SJCRH30 (cell line): ENCODE measurements at regions not wholly inside any gene's neighbourhood (a gene's known extent, or its start where the extent isn't known, plus 50 kb on each side); places are given as distances from the start of the nearest gene placed in this dataset.

ENCODE experiments used
- DNase-seq, 2 experiments: peaks; one replicate each; pipeline ENCODE4 v3.0.0-alpha.2; 2015 to 2020
- H3K27ac ChIP-seq: fragments of 250-450 bp; sonication (Bioruptor Pico); 2 replicates; pipeline ENCODE4 v1.5.1; 2020; ENCODE audit warnings: mild to moderate bottlenecking, moderate library complexity
- H3K27me3 ChIP-seq: fragments of 250-450 bp; sonication (Bioruptor Pico); 2 replicates; pipeline ENCODE4 v1.5.1; 2020; ENCODE audit warnings: mild to moderate bottlenecking, moderate library complexity
- H3K36me3 ChIP-seq: fragments of 250-450 bp; sonication (Bioruptor Pico); 2 replicates; pipeline ENCODE4 v1.5.1; 2020; ENCODE audit warnings: mild to moderate bottlenecking, moderate library complexity
- H3K4me1 ChIP-seq: fragments of 250-450 bp; sonication (Bioruptor Pico); 2 replicates; pipeline ENCODE4 v1.5.1; 2020; ENCODE audit warnings: mild to moderate bottlenecking, moderate library complexity
- H3K4me3 ChIP-seq: fragments of 250-450 bp; sonication (Bioruptor Pico); 2 replicates; pipeline ENCODE4 v1.5.1; 2020; ENCODE audit warnings: mild to moderate bottlenecking, moderate library complexity
- H3K9me3 ChIP-seq: fragments of 250-450 bp; sonication (Bioruptor Pico); replicated peaks from 2 replicates; pipeline ENCODE4 v1.5.1; 2020; ENCODE audit warnings: mild to moderate bottlenecking, moderate library complexity

DNA sequence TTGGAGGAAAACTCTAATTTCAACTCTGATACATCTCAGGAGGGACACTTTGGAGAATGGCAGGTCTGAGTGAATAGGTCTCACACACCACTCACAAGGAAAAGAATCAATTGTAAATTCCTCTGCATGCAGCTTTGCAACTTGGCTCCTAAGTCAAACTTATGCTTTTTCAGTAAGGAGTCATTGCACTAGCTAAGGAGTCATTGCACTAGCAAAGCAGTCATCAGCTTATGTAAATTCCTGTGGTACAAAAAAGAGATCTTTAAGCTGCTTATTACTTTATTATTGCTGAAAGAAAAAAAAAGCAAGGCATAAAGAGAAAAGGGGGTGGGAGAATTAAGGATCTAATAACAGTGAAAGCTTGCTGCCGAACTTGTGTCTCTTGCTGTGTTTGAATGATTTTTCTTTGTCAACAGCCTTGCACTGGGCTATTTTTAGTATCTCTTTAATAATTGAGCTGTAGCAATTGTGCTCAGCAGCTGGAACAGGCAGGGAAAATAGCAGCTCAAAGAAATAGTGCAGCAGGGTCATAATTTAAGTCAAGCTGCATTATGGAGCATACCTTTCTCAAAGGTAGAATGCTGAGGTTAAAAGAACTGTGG is 154.3 kb upstream of the ARPP21 start:
- Histone ChIP-seq H3K27me3 (no peaks in the 10 kb centered on the region), H3K36me3 (no peaks in the 10 kb centered on the region), H3K4me1 (no peaks in the 10 kb centered on the region), H3K9me3 (no peaks in the 10 kb centered on the region), H3K27ac (no peak overlapping the region), H3K4me3 (no peak overlapping the region)
- no peak for DNase-seq

DNA sequence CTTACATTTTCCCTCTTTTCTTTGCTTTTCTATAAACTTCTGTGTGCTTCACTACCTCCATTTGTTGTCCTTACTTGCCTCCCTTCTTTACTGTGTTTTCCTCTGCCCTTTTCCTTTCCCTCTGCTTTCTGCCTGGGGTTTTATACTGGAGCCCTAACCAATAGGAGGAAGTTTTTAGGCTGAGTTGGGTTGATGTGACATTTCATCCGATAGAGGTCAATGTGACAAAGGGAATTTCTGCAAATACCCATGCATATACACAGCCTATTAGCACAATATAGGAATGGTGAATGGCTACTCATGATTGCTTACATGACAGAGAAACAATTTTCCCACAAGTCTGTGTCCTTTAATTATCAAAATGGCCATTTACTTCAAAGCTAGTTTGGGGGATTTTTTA is 153.0 kb upstream of the ARPP21 start:
- no peak for DNase-seq
- Histone ChIP-seq H3K27ac (no peak overlapping the region), H3K4me3 (no peak overlapping the region), H3K9me3 (no peaks in the 10 kb centered on the region), H3K36me3 (no peaks in the 10 kb centered on the region), H3K4me1 (no peaks in the 10 kb centered on the region), H3K27me3 (no peaks in the 10 kb centered on the region)

DNA sequence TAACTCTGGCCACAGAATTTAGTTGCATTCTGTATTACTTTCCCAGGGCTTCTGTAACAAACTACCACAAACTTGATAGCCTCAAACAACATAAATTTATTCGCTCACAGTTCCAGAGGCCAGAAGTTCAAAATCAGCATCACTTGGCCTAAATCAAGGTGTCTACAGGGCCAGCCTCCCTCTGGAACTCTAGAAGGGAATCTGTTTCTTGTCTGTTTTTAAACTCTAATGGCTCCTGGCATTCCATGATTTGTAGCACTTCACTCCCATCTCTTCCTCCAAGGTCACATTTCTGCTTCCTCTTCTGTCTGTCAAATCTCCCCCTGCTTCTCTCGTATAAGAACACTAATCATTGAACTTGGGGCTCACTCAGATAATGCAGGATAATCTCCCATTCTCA is 151.9 kb upstream of the ARPP21 start:
- Histone ChIP-seq H3K4me1 (peaks cover 10% of the 10 kb centered on the region), H3K36me3 (no peaks in the 10 kb centered on the region), H3K27ac (no peak overlapping the region), H3K9me3 (no peaks in the 10 kb centered on the region), H3K27me3 (no peaks in the 10 kb centered on the region), H3K4me3 (no peak overlapping the region)
- no peak for DNase-seq

DNA sequence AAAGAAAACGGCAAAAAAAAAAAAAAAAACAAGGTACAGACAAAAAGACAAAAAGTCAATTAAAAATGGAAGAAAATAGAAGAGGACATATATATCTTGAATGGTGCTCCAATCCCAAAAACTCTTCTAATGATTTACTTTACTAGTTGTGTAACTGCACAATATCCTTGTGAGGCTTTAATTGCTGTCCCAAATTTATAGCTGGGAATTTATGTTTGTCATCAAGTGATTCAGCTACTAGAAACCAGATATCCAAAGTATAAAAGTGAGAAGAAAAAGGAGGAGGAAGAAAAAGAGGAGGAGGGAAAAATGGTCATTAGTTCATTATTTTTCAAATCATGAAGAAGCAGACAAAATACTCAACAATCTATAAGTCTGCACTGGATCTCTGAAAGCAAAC is 150.8 kb upstream of the ARPP21 start:
- no peak for DNase-seq
- H3K27ac ChIP-seq = no peak overlapping the region
- no peaks in the 10 kb centered on the region for H3K36me3 ChIP-seq
- no peak overlapping the region for H3K4me3 ChIP-seq
- H3K9me3 ChIP-seq = no peaks in the 10 kb centered on the region
- no peaks in the 10 kb centered on the region for H3K27me3 ChIP-seq
- peaks cover 20% of the 10 kb centered on the region for H3K4me1 ChIP-seq

DNA sequence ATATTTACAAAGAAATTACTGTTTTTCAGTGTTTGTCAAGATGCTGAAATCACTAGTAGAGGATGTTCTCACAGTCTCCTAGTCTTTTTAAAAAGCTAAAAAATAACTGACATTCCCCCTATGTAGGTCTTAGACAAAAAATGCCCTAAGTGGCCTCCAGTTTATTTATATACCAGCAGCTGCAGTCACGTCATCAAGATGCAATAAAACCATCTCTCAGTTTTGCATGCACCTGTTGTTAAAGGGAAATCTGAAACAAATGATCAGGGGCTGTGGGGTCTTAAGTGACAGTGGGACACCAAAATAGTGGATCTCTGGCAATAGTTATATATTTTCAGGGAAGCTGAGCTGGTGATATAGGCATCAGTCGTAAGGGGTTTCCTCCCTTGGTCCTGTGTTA is 146.5 kb upstream of the ARPP21 start:
- Histone ChIP-seq H3K4me3 (no peak overlapping the region), H3K9me3 (no peaks in the 10 kb centered on the region), H3K36me3 (no peaks in the 10 kb centered on the region), H3K27ac (peak overlapping the region; percentile 71), H3K27me3 (no peaks in the 10 kb centered on the region), H3K4me1 (peaks cover 24% of the 10 kb centered on the region)
- DNase-seq = peak; percentile 42 to 77

DNA sequence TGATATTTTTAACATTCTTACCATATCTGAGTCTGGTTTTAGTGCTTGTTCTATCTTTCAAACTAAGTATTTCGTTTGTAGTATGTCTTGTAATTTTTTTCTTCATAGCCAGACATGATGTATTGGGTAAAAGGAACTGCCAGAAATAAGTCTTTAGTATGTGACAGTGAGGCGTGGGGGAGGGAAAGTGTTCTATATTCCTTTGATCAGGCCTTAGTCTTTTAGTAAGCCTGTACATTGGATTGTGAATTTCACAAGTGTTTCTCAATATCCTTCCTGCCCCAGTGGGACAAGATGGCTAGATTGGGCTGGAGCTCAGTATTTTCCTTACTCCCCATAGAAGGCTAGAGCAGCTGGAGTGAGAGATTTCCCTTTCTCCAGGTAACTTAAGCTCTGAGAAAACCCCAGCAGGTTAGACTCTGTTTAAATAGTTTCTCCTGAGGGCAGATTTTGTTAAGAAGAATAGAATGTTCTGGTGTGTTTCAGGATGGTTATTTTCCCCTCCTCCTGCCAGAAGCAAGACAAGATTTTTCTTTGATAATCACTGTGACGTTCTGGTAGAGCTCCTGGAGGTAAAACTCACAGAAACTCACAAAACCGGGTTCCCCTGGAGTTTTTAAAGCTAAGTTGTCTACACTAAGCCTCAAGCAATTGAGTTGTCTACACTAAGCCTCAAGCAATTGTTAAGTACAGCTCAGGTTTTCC is 140.7 kb upstream of the ARPP21 start:
- peaks cover 16% of the 10 kb centered on the region for H3K4me1 ChIP-seq
- DNase-seq = no peak
- no peaks in the 10 kb centered on the region for H3K36me3 ChIP-seq
- no peak overlapping the region for H3K4me3 ChIP-seq
- H3K9me3 ChIP-seq = no peaks in the 10 kb centered on the region
- H3K27ac ChIP-seq = no peak overlapping the region
- H3K27me3 ChIP-seq = no peaks in the 10 kb centered on the region

DNA sequence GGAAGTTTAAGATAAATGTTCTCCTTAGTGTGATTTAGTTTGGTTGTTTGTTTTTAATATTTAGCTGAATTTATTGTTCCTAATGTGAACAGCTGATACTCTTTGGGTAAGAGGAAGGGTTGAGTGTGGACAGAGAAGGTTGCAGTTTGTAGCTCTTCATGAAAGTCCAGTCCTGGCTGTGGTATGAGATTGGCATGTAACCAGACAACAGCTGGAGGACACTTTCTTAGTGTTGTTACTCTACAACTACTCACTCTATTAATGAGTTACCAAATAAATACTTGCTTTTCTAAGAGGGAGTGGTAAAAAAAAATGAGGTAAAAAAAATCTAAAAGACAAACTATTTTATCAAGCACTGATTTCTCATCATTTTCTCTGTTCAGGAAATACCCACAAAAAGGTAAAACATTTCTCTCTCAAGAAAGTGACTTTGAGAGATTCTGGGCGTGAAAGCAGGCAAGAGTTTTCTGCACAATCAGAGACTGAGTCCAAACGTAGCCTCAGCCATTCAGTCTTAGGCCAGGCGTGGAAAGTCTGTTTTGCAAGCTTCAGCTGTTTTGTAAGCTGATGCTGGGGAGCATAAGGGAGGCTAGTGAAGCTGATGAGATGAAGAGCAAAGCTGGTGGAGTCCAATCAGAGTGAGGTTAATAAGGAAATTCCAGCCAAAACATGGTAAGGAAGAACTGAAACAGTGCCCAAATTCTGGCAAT is 138.5 kb upstream of the ARPP21 start:
- DNase-seq = peak; percentile 5 to 25
- H3K27ac ChIP-seq = no peak overlapping the region

DNA sequence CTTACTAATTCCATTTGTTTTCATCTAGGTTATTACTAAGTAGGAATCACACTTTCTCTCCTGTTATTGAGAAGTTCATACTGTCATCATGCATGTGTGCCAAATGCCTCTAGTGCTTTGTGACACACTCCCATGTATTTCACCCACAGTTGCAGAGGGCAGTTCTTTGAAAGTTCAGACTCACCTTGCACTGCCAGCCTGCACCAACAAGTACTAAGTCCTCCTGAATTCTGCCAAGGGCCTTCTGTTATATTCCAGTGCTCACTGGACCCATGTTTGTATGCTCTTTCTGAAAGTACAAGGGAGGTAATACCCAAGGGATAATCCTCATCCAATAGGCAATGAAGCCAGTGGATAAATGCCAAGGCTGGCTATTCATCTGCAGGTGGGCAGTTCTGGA is 136.6 kb upstream of the ARPP21 start:
- no peaks in the 10 kb centered on the region for H3K9me3 ChIP-seq
- H3K27me3 ChIP-seq = no peaks in the 10 kb centered on the region
- H3K27ac ChIP-seq = no peak overlapping the region
- no peak for DNase-seq
- no peaks in the 10 kb centered on the region for H3K36me3 ChIP-seq
- peaks cover 28% of the 10 kb centered on the region for H3K4me1 ChIP-seq
- H3K4me3 ChIP-seq = no peak overlapping the region

More for the DNA sequence above, 138.5 kb upstream of the ARPP21 start:
- peaks cover 28% of the 10 kb centered on the region for H3K4me1 ChIP-seq
- H3K9me3 ChIP-seq = no peaks in the 10 kb centered on the region
- H3K4me3 ChIP-seq = no peak overlapping the region
- H3K36me3 ChIP-seq = no peaks in the 10 kb centered on the region
- no peaks in the 10 kb centered on the region for H3K27me3 ChIP-seq

DNA sequence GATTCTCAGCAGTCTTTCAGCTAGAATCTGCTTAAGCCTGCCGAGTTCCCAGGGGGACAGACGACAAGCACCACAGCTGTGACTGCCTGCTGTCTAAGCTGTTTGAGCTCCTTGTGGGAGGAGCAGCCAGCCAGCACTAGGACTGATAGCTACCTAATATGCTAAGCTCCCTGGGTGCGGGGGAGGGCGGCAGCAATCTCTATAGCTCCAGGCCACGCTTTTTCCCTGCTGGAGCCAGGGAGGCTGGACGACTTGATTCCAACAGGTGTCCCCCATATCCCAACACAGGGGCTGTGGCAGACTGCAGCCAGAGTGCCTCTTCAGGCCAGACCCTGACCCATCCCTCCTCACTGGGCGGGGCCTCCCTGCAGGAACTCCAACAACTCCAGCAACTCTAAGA is 134.1 kb upstream of the ARPP21 start:
- peak; percentile 90 to 92 for DNase-seq
- no peaks in the 10 kb centered on the region for H3K27me3 ChIP-seq
- H3K9me3 ChIP-seq = no peaks in the 10 kb centered on the region
- H3K4me1 ChIP-seq = peaks cover 24% of the 10 kb centered on the region
- H3K27ac ChIP-seq = peak overlapping the region; percentile 31; the same call in 1 of the 2 replicates
- no peak overlapping the region for H3K4me3 ChIP-seq
- H3K36me3 ChIP-seq = no peaks in the 10 kb centered on the region

DNA sequence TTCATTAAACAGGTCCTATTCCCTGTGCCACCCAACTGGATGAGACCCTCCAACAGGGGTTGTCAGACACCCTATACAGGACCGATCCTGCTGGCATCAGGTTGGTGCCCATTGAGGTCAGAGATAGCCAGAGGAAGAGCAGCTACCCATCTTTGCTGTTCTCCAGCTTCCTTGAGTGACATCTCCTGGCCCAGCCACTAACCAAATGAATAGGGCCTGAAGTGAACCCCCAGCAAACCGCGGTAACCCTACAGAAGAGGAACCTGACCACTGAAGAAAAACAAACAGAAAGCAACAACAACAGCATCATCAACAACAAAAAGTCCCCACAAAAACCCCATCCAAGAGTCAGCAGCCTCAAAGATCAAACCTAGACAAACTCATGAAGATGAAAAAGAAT is 133.6 kb upstream of the ARPP21 start:
- peaks cover 18% of the 10 kb centered on the region for H3K4me1 ChIP-seq
- H3K27ac ChIP-seq = peak overlapping the region; percentile 25; the same call in 1 of the 2 replicates
- no peak overlapping the region for H3K4me3 ChIP-seq
- H3K36me3 ChIP-seq = no peaks in the 10 kb centered on the region
- H3K9me3 ChIP-seq = no peaks in the 10 kb centered on the region
- no peaks in the 10 kb centered on the region for H3K27me3 ChIP-seq
- no peak for DNase-seq

DNA sequence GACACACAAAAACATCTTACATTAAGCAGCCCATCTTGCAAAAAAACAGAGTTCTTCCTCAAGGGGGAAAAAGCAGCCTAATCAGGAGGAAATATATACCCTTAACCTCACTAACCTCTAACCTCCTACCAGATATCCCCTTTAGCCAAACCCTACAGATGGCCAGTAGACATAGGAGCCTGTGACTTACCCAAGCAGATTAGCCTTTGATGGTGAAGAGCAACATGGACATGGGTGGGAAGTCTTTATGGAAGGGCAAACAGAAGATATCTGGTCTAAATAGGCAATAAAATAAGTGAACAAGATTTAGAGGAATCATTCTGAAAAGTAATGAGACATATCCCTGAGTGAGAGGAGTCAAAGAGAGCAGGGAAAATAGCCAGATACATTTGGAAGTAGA is 119.4 kb upstream of the ARPP21 start:
- Histone ChIP-seq H3K27me3 (no peaks in the 10 kb centered on the region), H3K9me3 (no peaks in the 10 kb centered on the region), H3K4me1 (peaks cover 4% of the 10 kb centered on the region; the same call in 1 of the 2 replicates), H3K27ac (no peak overlapping the region), H3K4me3 (no peak overlapping the region), H3K36me3 (no peaks in the 10 kb centered on the region)
- no peak for DNase-seq

DNA sequence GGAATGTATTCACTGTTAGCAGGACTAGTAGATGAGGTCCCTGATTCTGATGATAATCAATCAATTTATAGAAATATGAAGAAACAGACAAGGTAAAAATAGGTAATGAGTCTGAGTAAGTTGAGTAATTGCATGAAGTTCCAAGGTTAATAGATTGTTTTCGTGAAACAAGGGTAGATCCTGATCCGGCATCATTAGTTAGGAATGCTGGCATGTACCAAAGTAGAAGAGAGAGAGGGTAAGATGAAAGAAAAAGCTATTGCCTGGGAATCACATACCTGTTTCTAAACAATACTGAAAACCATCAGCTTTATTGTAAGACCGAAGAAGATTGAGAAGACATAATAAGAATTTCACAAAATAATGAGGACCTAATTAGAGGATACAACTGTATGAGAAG is 118.1 kb upstream of the ARPP21 start:
- no peak overlapping the region for H3K4me3 ChIP-seq
- H3K36me3 ChIP-seq = no peaks in the 10 kb centered on the region
- no peaks in the 10 kb centered on the region for H3K9me3 ChIP-seq
- no peak overlapping the region for H3K27ac ChIP-seq
- no peaks in the 10 kb centered on the region for H3K27me3 ChIP-seq
- DNase-seq = no peak
- H3K4me1 ChIP-seq = peaks cover 4% of the 10 kb centered on the region; the same call in 1 of the 2 replicates

DNA sequence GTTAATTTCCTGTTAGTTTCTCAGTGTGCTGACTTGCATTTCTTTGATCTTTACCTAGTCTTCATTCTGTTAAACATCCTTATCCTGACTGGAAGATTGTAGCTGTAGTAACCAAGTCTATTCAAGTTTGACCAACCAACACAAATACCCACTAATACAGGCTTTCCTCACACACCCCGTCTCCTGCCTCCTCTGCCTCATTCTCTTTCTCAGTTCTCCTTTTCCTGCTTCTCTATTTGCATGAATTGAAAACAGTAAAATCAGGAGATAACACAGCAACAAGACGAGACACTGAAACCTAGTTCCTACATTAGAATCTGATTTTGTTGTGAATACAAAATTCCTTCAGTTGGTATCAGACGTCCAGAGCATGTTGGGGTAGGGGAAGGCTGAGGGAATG is 116.9 kb upstream of the ARPP21 start:
- Histone ChIP-seq H3K27ac (no peak overlapping the region), H3K36me3 (no peaks in the 10 kb centered on the region), H3K4me3 (no peak overlapping the region), H3K27me3 (no peaks in the 10 kb centered on the region), H3K4me1 (no peaks in the 10 kb centered on the region; the same call in 1 of the 2 replicates), H3K9me3 (no peaks in the 10 kb centered on the region)
- no peak for DNase-seq

DNA sequence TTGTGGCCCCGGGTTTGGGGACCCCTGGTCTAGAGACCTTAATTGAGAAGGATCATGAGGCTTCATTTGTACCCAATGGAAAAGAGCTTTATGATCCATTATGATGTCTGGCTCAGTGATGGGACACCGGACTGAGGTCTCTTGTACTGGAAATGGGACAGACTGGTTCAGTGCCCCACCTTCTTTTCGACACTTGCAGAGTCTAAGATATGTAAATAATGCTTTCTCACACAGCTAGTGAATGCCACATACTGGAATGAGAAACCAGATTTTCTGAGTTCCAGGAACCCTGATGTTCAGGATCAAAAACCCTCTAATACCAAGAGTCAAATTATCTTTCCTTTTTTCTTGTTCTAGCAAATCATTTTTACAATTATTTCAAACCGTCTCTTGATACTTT is 116.3 kb upstream of the ARPP21 start:
- Histone ChIP-seq H3K9me3 (no peaks in the 10 kb centered on the region), H3K27me3 (no peaks in the 10 kb centered on the region), H3K4me3 (no peak overlapping the region), H3K27ac (no peak overlapping the region), H3K4me1 (no peaks in the 10 kb centered on the region), H3K36me3 (no peaks in the 10 kb centered on the region)
- DNase-seq = no peak

DNA sequence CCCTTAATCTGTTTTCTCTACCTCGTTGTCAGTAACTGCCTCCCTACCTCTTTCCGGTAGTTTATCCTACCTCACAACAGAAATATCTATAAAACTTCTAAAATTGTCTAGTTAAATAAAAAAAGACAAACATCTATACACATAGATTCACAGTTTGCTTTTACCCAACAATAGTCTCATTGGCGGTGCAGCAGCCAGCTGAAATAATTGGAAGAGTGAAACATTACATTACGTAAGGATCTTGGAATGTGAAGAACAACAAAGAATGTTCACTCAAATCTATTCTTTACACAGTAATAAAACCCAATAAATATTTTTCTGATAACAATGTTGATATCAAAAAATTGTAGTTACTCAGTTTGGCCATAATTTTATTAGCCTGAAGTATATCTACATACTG is 115.5 kb upstream of the ARPP21 start:
- Histone ChIP-seq H3K27ac (no peak overlapping the region), H3K4me3 (no peak overlapping the region), H3K9me3 (no peaks in the 10 kb centered on the region), H3K27me3 (no peaks in the 10 kb centered on the region), H3K36me3 (no peaks in the 10 kb centered on the region), H3K4me1 (no peaks in the 10 kb centered on the region)
- DNase-seq = no peak
